Right renal cortex interstitium (tissue), 3 donors: ENCODE measurements at regions not wholly inside any gene's neighbourhood (a gene's known extent, or its start where the extent isn't known, plus 50 kb on each side); places are given as distances from the start of the nearest gene placed in this dataset.

ENCODE experiments used
- DNase-seq, 3 donors: peaks; one replicate each; pipeline ENCODE4 v3.0.0-alpha.2; 2013; ENCODE audit warnings: low read depth in 3 of 3, low spot score in 2 of 3

GRCh38 chr1:68293609-68294366, 61.5 kb upstream of the WLS start:
- DNase-seq, result no peak

GRCh38 chr1:68293122-68293521, 60.8 kb upstream of the WLS start:
- DNase-seq, result no peak

GRCh38 chr1:68291688-68292384, 59.5 kb upstream of the WLS start:
- DNase-seq, result no peak

GRCh38 chr1:68287241-68287640, 54.9 kb upstream of the WLS start:
- DNase-seq, result no peak

- DNase-seq, result no peak
Observed at GRCh38 chr1:68285046-68285445, 52.7 kb upstream of the WLS start.

- DNase-seq, result no peak
Observed at GRCh38 chr1:68281946-68282615, 49.8 kb upstream of the WLS start.
